Cardiac muscle cell (in vitro differentiated cells and primary cell): ENCODE measurements at regions not wholly inside any gene's neighbourhood (a gene's known extent, or its start where the extent isn't known, plus 50 kb on each side); places are given as distances from the start of the nearest gene placed in this dataset.
"Not testable (repeated sequence)": the region's sequence is repeated elsewhere in the genome, so short reads cannot be mapped to it uniquely, and the experiment has no call there.

Experiments used
- DNase-seq, 2 donors: peaks; one replicate each; pipeline versions ENCODE4 v3.0.0 to v3.0.0-alpha.2; 2010 to 2017; ENCODE audit warnings: low read depth in 1 of 2, low spot score in 1 of 2
- H3K27ac ChIP-seq: fragments of 200-600 bp; sonication (generic); 2 replicates; pipeline ENCODE4 v1.5.1; 2016
- H3K27me3 ChIP-seq: fragments of 200-600 bp; sonication (generic); 2 replicates; pipeline ENCODE4 v1.6.0; 2016; ENCODE audit warnings: control low read depth
- H3K36me3 ChIP-seq: fragments of 200-600 bp; sonication (generic); 2 replicates; pipeline ENCODE4 v1.5.1; 2016; ENCODE audit warnings: control low read depth
- H3K4me1 ChIP-seq: fragments of 200-600 bp; sonication (generic); 2 replicates; pipeline ENCODE4 v1.8.1; 2017; ENCODE audit warnings: low read depth, mild to moderate bottlenecking, mixed run types
- H3K4me3 ChIP-seq: fragments of 200-600 bp; sonication (generic); 2 replicates; pipeline ENCODE4 v1.5.1; 2016; ENCODE audit warnings: mild to moderate bottlenecking
- H3K9me3 ChIP-seq: fragments of 200-600 bp; sonication (generic); 2 replicates; pipeline ENCODE4 v1.5.1; 2017; ENCODE audit warnings: low read depth, mild to moderate bottlenecking, control low read depth
- TF ChIP-seq, protein P1 (sequence below): IDR thresholded peaks from 2 replicates; pipeline ENCODE4 v1.5.1; 2012; ENCODE audit warnings: low read depth, mild to moderate bottlenecking, low read length

DNA sequence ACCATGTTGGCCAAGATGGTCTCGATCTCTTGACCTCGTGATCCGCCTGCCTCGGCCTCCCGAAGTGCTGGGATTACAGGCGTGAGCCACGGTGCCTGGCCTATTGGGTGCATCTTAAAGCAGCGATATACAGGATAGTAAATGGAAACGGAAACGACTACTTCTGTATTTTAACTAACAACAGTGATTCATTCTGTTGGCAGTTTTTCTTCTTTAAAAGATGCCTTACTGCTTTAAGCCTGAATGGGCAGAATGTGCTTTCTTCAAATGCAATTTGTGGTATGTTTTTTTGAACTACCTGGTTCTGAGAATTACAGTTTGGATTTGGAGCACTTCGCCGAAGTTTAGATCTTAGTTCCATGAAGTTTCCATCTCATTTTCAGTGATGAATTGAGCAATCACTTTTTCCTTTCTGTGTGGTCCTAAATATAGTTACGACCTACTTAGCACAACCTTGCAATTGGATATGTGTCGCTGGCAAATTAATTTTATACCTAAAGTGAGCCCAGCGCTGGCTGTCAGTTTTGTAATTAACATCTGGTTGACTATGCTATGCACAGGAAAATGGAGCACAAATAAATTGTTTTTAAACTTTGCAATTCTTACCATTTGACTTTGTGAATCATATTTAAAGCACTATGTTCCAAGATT lies 53.6 kb upstream of the EIF5 start:
- peaks cover 50% of the 10 kb centered on the region for H3K27me3 ChIP-seq

DNA sequence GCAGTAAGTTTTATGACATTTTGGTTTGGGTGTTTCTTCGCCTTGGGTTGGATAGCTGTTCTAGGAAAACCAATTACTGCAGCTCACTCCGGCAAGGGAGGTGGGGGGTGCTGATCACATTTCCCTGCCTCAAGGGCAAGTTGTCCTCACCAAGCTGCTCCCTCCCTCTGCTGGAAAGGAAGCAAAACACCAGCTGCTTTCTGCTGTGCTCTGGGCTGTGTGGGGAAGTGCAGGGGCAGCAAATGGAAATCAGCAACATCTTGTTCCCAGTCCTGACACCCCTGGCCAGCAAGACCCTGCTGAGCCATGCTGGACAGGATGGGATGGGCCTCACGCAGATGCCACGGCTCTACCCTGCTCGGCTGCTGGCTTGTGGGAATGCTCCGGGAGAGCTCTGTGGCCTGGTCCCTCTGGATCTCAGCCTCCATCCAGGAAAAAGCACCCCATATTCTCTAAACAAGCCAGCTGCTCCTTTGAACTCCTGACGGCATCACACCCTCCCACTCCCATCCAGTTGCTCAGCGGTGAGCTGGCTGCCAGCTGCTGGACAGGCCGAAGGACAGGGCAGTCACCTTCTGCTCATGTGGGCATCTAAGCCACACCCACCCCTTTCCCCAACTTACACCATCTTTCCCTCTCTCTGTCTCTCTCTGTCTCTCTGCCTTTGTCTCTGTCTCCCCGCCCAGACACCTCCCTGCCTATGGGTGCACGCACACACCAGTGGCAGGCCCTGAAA lies 52.4 kb upstream of the EIF5 start:
- DNase-seq, result peak; percentile 68 to 74
- Histone ChIP-seq H3K4me3 (no peak overlapping the region), H3K9me3 (no peaks in the 10 kb centered on the region), H3K27ac (no peak overlapping the region), H3K4me1 (no peaks in the 10 kb centered on the region), H3K36me3 (no peaks in the 10 kb centered on the region), H3K27me3 (peaks cover 47% of the 10 kb centered on the region)
- TF ChIP-seq, protein P1, sequence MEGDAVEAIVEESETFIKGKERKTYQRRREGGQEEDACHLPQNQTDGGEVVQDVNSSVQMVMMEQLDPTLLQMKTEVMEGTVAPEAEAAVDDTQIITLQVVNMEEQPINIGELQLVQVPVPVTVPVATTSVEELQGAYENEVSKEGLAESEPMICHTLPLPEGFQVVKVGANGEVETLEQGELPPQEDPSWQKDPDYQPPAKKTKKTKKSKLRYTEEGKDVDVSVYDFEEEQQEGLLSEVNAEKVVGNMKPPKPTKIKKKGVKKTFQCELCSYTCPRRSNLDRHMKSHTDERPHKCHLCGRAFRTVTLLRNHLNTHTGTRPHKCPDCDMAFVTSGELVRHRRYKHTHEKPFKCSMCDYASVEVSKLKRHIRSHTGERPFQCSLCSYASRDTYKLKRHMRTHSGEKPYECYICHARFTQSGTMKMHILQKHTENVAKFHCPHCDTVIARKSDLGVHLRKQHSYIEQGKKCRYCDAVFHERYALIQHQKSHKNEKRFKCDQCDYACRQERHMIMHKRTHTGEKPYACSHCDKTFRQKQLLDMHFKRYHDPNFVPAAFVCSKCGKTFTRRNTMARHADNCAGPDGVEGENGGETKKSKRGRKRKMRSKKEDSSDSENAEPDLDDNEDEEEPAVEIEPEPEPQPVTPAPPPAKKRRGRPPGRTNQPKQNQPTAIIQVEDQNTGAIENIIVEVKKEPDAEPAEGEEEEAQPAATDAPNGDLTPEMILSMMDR, result peak; percentile 58

More for the DNA sequence above, 53.6 kb upstream of the EIF5 start:
- DNase-seq, result peak in 1 of 2 donors; percentile 7
- H3K9me3 ChIP-seq, result no peaks in the 10 kb centered on the region
- no peaks in the 10 kb centered on the region for H3K4me1 ChIP-seq
- TF ChIP-seq, protein P1, result no peak
- H3K36me3 ChIP-seq, result no peaks in the 10 kb centered on the region
- H3K27ac ChIP-seq, result no peak overlapping the region
- no peak overlapping the region for H3K4me3 ChIP-seq

DNA sequence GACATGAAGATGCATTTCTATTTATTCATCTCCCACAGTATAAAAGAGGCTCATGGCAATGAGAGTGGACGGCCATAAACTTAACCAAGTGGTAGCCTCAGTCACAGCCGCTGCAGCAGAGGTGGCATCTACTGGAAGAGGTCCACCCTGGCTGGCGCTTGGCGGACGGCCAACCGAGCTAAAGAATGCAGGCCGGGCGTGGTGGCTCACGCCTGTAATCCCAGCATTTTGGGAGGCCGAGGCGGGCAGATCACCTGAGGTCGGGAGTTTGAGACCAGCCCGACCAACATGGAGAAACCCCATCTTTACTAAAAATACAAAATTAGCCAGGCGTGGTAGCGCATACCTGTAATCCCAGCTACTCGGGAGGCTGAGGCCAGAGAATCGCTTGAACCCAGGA lies 51.7 kb upstream of the EIF5 start:
- H3K36me3 ChIP-seq, H3K4me1 ChIP-seq: not testable (repeated sequence)

DNA sequence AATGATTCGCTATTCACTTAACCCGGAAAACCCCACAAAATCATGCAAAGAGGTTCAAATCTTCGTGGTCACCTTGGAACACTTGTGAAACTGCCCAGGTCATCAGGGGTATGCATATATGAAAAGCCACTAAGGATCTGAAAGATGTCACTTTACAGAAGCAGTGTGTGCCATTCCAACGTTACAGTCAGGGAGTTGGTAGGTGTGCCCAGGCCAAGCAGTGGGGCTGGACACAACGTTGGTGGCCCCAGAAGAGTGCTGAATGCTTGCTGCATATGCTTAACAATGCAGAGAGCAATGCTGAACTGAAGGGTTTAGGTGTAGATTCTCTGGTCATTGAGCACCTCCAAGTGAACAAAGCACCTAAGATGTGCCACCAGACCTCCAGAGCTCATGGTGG lies 51.1 kb upstream of the EIF5 start:
- DNase-seq, result no peak
- Histone ChIP-seq H3K36me3 (no peaks in the 10 kb centered on the region), H3K4me1 (no peaks in the 10 kb centered on the region), H3K9me3 (no peaks in the 10 kb centered on the region), H3K4me3 (no peak overlapping the region), H3K27ac (no peak overlapping the region), H3K27me3 (peaks cover 34% of the 10 kb centered on the region)
- TF ChIP-seq, protein P1, result no peak

More for the DNA sequence above, 51.7 kb upstream of the EIF5 start:
- H3K27ac ChIP-seq, DNase-seq, H3K9me3 ChIP-seq, H3K4me3 ChIP-seq: not testable (repeated sequence)
- H3K27me3 ChIP-seq, result peaks cover 41% of the 10 kb centered on the region

DNA sequence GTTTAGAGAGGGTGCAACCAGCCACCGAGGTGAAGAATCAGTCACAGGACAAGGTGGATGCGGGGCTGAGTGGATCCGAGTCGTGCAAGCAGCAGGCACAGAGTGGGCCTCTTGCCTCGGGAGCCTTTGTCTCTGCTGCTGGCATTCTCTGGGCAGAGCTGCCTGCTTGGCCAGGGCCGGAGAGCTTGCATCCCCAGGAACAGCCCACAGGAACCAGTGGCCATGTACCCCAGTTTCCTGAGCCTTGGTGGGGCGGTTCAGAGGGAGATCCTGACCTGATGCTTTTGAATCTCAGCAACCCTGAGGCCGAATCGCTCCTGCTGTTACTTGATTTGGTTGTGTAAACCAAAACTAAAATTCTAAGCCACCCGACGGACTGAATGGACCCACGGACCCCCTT lies 50.1 kb upstream of the EIF5 start:
- Histone ChIP-seq H3K4me3 (no peak overlapping the region), H3K27me3 (peaks cover 24% of the 10 kb centered on the region), H3K27ac (no peak overlapping the region), H3K4me1 (no peaks in the 10 kb centered on the region), H3K36me3 (no peaks in the 10 kb centered on the region), H3K9me3 (no peaks in the 10 kb centered on the region)
- TF ChIP-seq, protein P1, result no peak
- DNase-seq, result no peak
